ENCODE measurements at regions not wholly inside any gene's neighbourhood (a gene's known extent, or its start where the extent isn't known, plus 50 kb on each side); places are given as distances from the start of the nearest gene placed in this dataset.

DNA sequence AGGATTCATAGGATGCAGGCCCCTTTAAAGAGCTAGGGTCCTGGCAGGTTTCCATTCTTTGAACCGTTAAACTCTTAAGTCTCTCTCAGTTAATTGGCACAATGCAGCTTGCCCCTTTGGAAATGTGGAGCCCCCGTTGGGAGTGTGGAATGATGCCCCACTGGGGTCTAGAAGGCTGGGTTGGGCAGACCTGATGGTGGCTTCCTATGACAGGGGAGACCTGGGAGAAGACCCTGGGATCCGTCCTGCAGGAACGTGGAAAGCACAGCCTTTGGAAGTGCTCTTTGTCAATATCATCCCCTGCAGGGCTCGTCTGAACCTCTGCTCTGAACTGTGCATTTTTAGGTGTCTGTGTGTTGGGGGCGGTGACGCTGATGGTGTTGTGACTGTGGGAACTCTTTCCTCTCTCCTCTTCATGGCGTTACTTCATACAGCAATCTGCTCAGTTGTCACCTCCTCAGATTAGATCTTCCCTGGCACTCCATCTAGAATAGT is 190.6 kb downstream of the MYCN start:
- WGBS (ENCODE audit: insufficient coverage) = 89% methylated on average over 5 of the region's 8 CpGs

DNA sequence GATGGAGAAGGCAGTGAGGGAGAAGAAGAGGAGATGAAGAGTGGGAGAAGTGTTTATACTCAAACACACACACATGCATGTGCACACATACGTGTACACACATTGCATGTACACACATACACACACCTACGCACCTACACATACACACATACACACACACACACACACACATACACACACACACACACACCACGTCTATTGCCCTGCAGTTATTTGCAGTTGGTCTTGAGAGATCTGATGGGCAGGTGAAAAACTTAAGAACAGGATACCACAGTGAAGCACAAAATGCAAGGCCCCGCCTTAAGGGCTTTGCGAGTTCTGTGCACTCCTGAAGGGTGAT is 190.2 kb downstream of the MYCN start:
- intact Hi-C loops (cut with micrococcal nuclease) = no loop called here
- no peaks in the 10 kb centered on the region for H3K4me1 ChIP-seq (ENCODE audit: control insufficient read depth in 2 of 2, insufficient read depth in 2 of 2, low read length in 2 of 2)
- no peaks in the 10 kb centered on the region for H3K27me3 ChIP-seq (replicated peaks in 1 of 4; ENCODE audit: control extremely low read depth in 1 of 4, control insufficient read depth in 3 of 4, insufficient read depth in 4 of 4, low read length in 3 of 4)
- Mint-ChIP-seq H3K27ac (no peak overlapping the region), H3K4me3 (no peak overlapping the region), H3K9me3 (ENCODE audit: insufficient read depth) (no peaks in the 10 kb centered on the region), H3K4me1 (no peaks in the 10 kb centered on the region), H3K27me3 (no peaks in the 10 kb centered on the region)
- no peaks in the 10 kb centered on the region for H3K36me3 ChIP-seq (replicated peaks in 1 of 2; ENCODE audit: control extremely low read depth in 1 of 2, control insufficient read depth in 1 of 2, extremely low read depth in 1 of 2, insufficient read depth in 2 of 2, low read length in 1 of 2)
- no peak for TF ChIP-seq EZH2 (IDR thresholded peaks at IDR 0.05; ENCODE audit: borderline replicate concordance, insufficient read depth, low read depth, low read length, poor library complexity, severe bottlenecking)
- TF ChIP-seq, protein P1, sequence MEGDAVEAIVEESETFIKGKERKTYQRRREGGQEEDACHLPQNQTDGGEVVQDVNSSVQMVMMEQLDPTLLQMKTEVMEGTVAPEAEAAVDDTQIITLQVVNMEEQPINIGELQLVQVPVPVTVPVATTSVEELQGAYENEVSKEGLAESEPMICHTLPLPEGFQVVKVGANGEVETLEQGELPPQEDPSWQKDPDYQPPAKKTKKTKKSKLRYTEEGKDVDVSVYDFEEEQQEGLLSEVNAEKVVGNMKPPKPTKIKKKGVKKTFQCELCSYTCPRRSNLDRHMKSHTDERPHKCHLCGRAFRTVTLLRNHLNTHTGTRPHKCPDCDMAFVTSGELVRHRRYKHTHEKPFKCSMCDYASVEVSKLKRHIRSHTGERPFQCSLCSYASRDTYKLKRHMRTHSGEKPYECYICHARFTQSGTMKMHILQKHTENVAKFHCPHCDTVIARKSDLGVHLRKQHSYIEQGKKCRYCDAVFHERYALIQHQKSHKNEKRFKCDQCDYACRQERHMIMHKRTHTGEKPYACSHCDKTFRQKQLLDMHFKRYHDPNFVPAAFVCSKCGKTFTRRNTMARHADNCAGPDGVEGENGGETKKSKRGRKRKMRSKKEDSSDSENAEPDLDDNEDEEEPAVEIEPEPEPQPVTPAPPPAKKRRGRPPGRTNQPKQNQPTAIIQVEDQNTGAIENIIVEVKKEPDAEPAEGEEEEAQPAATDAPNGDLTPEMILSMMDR (IDR thresholded peaks at IDR 0.05) = no peak
- H3K4me2 ChIP-seq (replicated peaks; ENCODE audit: low read depth, low read length, poor library complexity, severe bottlenecking) = no peak overlapping the region
- no peak overlapping the region for H3K4me3 ChIP-seq (ENCODE audit: control extremely low read depth in 1 of 5, extremely low read depth in 1 of 5, insufficient read depth in 1 of 5, low read depth in 2 of 5, low read length in 4 of 5)
- H3K79me2 ChIP-seq (ENCODE audit: control insufficient read depth, insufficient read depth, low read length) = no peaks in the 10 kb centered on the region
- DNase-seq = no peak
- no peak overlapping the region for H3K9ac ChIP-seq (ENCODE audit: low read length)
- CTCF ChIA-PET = no interaction called here
- peaks cover 0 to 6% (median 0%) of the 10 kb centered on the region in 3 donors for H3K9me3 ChIP-seq (ENCODE audit: control extremely low read depth in 1 of 3, control insufficient read depth in 2 of 3, insufficient read depth in 1 of 3, low read length in 2 of 3)
- no peaks in the 10 kb centered on the region for H4K20me1 ChIP-seq (ENCODE audit: control insufficient read depth, insufficient read depth, low read length, poor library complexity, severe bottlenecking)
- ATAC-seq (ENCODE audit: low read depth) = no peak
- POLR2A ChIA-PET = no interaction called here
- H3K27ac ChIP-seq (ENCODE audit: low read length in 2 of 2) = no peak overlapping the region
- 86% methylated on average over 4 of the region's 5 CpGs for WGBS (ENCODE audit: insufficient coverage)
- no peak overlapping the region for H2AFZ ChIP-seq (ENCODE audit: insufficient read depth, low read depth, low read length, poor library complexity, severe bottlenecking)

More for the DNA sequence above, 190.6 kb downstream of the MYCN start:
- Histone ChIP-seq H3K27me3 (replicated peaks in 1 of 4; ENCODE audit: control extremely low read depth in 1 of 4, control insufficient read depth in 3 of 4, insufficient read depth in 4 of 4, low read length in 3 of 4) (no peaks in the 10 kb centered on the region), H3K9me3 (ENCODE audit: control extremely low read depth in 1 of 3, control insufficient read depth in 2 of 3, insufficient read depth in 1 of 3, low read length in 2 of 3) (peaks cover 0 to 4% (median 0%) of the 10 kb centered on the region in 3 donors), H2AFZ (ENCODE audit: insufficient read depth, low read depth, low read length, poor library complexity, severe bottlenecking) (no peak overlapping the region), H3K4me1 (ENCODE audit: control insufficient read depth in 2 of 2, insufficient read depth in 2 of 2, low read length in 2 of 2) (no peaks in the 10 kb centered on the region), H3K36me3 (replicated peaks in 1 of 2; ENCODE audit: control extremely low read depth in 1 of 2, control insufficient read depth in 1 of 2, extremely low read depth in 1 of 2, insufficient read depth in 2 of 2, low read length in 1 of 2) (no peaks in the 10 kb centered on the region), H3K4me2 (replicated peaks; ENCODE audit: low read depth, low read length, poor library complexity, severe bottlenecking) (no peak overlapping the region), H3K9ac (ENCODE audit: low read length) (no peak overlapping the region), H3K27ac (ENCODE audit: low read length in 2 of 2) (no peak overlapping the region), H4K20me1 (ENCODE audit: control insufficient read depth, insufficient read depth, low read length, poor library complexity, severe bottlenecking) (no peaks in the 10 kb centered on the region), H3K4me3 (ENCODE audit: control extremely low read depth in 1 of 5, extremely low read depth in 1 of 5, insufficient read depth in 1 of 5, low read depth in 2 of 5, low read length in 4 of 5) (no peak overlapping the region), H3K79me2 (ENCODE audit: control insufficient read depth, insufficient read depth, low read length) (no peaks in the 10 kb centered on the region)
- POLR2A ChIA-PET = no interaction called here
- DNase-seq (no peak), ATAC-seq (ENCODE audit: low read depth) (no peak)
- no peak for TF ChIP-seq EZH2 (IDR thresholded peaks at IDR 0.05; ENCODE audit: borderline replicate concordance, insufficient read depth, low read depth, low read length, poor library complexity, severe bottlenecking)
- TF ChIP-seq, protein P1 (IDR thresholded peaks at IDR 0.05) = no peak
- H3K27ac Mint-ChIP-seq = no peak overlapping the region
- intact Hi-C loops (cut with micrococcal nuclease) = no loop called here
- CTCF ChIA-PET = no interaction called here
- H3K27me3 Mint-ChIP-seq = no peaks in the 10 kb centered on the region
- H3K4me3 Mint-ChIP-seq = no peak overlapping the region
- H3K9me3 Mint-ChIP-seq (ENCODE audit: insufficient read depth) = no peaks in the 10 kb centered on the region
- H3K4me1 Mint-ChIP-seq = no peaks in the 10 kb centered on the region

All from B cell (primary cell).